Parathyroid adenoma (tissue), 2 donors: ENCODE measurements at regions not wholly inside any gene's neighbourhood (a gene's known extent, or its start where the extent isn't known, plus 50 kb on each side); places are given as distances from the start of the nearest gene placed in this dataset.
"Not testable (repeated sequence)": the region's sequence is repeated elsewhere in the genome, so short reads cannot be mapped to it uniquely, and the experiment has no call there.

ENCODE experiments used
- H2AFZ ChIP-seq: fragments of 300-600 bp; sonication (generic); one replicate; pipeline ENCODE4 v1.7.0; 2017; ENCODE audit warnings: antibody characterized with exemption, mild to moderate bottlenecking
- H3K27ac ChIP-seq: fragments of 300-600 bp; sonication (generic); one replicate; pipeline ENCODE4 v1.7.0; 2017
- H3K27me3 ChIP-seq: fragments of 300-600 bp; sonication (generic); one replicate; pipeline ENCODE4 v1.7.0; 2017; ENCODE audit warnings: low read length; ENCODE audit not compliant: control insufficient read depth, insufficient read depth
- H3K36me3 ChIP-seq: fragments of 300-600 bp; sonication (generic); one replicate; pipeline ENCODE4 v1.7.0; 2017; ENCODE audit warnings: low read length; ENCODE audit not compliant: control insufficient read depth, insufficient read depth
- H3K4me1 ChIP-seq: fragments of 300-600 bp; sonication (generic); one replicate; pipeline ENCODE4 v1.7.0; 2017; ENCODE audit warnings: control low read depth
- H3K4me2 ChIP-seq: fragments of 300-600 bp; sonication (generic); one replicate; pipeline ENCODE4 v1.7.0; 2017; ENCODE audit warnings: low read length
- H3K4me3 ChIP-seq: fragments of 300-600 bp; sonication (generic); one replicate; pipeline ENCODE4 v1.7.0; 2017; ENCODE audit warnings: low read depth, low read length
- H3K79me2 ChIP-seq: fragments of 300-600 bp; sonication (generic); one replicate; pipeline ENCODE4 v1.7.0; 2017; ENCODE audit warnings: control low read depth
- H3K9ac ChIP-seq: fragments of 300-600 bp; sonication (generic); one replicate; pipeline ENCODE4 v1.7.0; 2017; ENCODE audit warnings: mild to moderate bottlenecking
- H3K9me3 ChIP-seq: fragments of 300-600 bp; sonication (generic); one replicate; pipeline ENCODE4 v1.7.0; 2017; ENCODE audit warnings: low read length; ENCODE audit not compliant: control insufficient read depth
- TF ChIP-seq, protein P1 (sequence below): fragments of 300-600 bp; sonication (generic); IDR thresholded peaks from one replicate; pipeline ENCODE4 v1.7.0; 2017; ENCODE audit warnings: antibody characterized with exemption, mild to moderate bottlenecking
- donor health status: primary hyperparathyroidism.

DNA sequence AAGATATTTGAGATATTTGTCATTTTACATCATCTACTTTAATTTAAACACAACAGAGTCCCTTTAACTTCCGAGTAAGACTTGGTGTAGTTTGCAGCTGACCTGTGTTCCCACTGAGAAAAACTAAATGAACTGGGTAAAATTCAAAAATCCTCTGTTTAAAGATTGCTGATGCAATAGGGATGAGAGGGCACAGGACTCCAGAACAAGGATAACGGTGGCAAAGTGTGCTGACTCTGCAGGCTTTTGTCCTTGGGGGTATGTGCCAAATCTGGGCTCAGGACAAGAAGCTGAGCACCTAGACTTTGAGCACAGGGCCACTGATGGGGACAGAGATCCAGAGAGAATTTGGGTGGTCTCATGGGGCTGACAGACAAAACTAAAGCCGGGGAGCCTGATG lies 156.8 kb downstream of the CCDC71L start:
- H3K36me3 ChIP-seq, result no peaks in the 10 kb centered on the region
- no peak overlapping the region for H3K9ac ChIP-seq
- H3K79me2 ChIP-seq, result no peaks in the 10 kb centered on the region
- H3K4me3 ChIP-seq, result no peak overlapping the region
- no peaks in the 10 kb centered on the region for H3K4me1 ChIP-seq
- no peaks in the 10 kb centered on the region for H3K9me3 ChIP-seq
- TF ChIP-seq, protein P1, sequence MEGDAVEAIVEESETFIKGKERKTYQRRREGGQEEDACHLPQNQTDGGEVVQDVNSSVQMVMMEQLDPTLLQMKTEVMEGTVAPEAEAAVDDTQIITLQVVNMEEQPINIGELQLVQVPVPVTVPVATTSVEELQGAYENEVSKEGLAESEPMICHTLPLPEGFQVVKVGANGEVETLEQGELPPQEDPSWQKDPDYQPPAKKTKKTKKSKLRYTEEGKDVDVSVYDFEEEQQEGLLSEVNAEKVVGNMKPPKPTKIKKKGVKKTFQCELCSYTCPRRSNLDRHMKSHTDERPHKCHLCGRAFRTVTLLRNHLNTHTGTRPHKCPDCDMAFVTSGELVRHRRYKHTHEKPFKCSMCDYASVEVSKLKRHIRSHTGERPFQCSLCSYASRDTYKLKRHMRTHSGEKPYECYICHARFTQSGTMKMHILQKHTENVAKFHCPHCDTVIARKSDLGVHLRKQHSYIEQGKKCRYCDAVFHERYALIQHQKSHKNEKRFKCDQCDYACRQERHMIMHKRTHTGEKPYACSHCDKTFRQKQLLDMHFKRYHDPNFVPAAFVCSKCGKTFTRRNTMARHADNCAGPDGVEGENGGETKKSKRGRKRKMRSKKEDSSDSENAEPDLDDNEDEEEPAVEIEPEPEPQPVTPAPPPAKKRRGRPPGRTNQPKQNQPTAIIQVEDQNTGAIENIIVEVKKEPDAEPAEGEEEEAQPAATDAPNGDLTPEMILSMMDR, result no peak
- H2AFZ ChIP-seq, result no peak overlapping the region
- H3K27me3 ChIP-seq, result no peaks in the 10 kb centered on the region
- no peak overlapping the region for H3K4me2 ChIP-seq
- no peak overlapping the region for H3K27ac ChIP-seq

DNA sequence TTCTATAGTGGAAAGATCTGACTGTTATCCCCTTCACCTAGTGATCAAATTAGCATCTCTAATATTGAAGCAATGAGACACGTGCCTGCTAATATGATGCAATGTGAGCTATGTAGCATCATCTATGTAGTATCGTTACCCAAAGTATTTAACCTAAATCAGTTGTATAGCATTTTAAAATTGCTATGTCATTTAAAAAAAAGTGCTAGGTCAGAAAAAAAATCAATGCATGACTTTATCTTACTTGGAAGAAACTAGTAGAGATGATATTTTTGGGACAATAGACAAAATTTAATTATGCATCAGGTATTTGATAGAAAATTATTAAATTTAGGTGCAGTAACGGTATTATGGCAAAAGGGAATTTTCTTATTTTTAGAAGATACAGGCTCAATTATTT lies 157.3 kb downstream of the CCDC71L start:
- no peaks in the 10 kb centered on the region for H3K79me2 ChIP-seq

DNA sequence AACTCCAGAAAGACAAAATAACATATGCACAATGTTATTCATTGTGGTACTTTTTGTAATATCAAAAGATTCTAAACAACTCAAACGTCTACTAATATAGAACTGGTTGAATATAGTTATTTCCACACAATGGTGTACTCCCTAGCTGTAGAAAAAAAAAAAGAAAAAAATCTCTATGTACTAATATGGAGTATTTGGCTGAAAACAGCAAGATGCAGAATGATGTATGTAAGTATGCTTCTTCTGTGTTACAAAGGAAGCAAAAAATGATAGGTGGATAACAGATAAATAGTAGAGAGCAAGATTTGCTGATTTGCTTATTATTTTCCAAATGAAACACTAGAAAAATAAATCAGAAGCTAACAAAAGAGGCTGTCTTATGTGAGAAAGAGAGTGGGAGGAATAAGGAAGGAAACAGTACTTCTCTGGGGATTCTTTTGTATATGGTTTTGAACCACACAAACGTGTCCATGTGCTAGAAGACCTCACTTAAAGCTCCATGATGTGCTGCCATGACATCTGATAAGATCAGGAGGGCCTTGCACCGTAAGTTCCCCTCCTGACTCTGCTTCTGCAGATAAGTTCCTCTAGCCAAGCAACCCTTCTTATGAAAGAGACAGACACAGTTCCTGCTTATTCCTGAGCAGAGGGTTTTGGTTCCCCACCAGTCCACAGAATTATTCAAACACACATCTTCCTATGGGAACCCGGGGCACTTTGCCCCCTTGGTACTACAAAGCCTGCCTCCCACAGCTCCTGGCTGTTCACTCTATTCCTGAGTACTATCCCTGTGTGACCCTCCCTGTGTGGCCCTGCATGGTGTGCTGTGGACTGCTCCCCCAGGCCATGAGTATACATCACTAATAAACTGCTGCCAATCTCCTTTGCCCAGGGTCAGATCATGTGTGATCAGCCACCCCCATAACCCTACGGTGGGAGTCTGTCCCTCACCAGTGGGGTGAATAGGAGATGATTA lies 159.1 kb downstream of the CCDC71L start:
- Histone ChIP-seq H3K4me3 (no peak overlapping the region), H3K9ac (no peak overlapping the region), H3K27ac (no peak overlapping the region), H2AFZ (no peak overlapping the region), H3K9me3 (no peaks in the 10 kb centered on the region), H3K36me3 (no peaks in the 10 kb centered on the region), H3K27me3 (no peaks in the 10 kb centered on the region), H3K4me2 (no peak overlapping the region), H3K79me2 (no peaks in the 10 kb centered on the region), H3K4me1 (no peaks in the 10 kb centered on the region)
- TF ChIP-seq, protein P1, result no peak

More for the DNA sequence above, 157.3 kb downstream of the CCDC71L start:
- H3K9ac ChIP-seq, result no peak overlapping the region
- H3K9me3 ChIP-seq, result no peaks in the 10 kb centered on the region
- no peaks in the 10 kb centered on the region for H3K36me3 ChIP-seq
- H3K4me1 ChIP-seq, result no peaks in the 10 kb centered on the region
- no peak overlapping the region for H3K4me2 ChIP-seq
- H2AFZ ChIP-seq, result no peak overlapping the region
- no peak overlapping the region for H3K27ac ChIP-seq
- no peak overlapping the region for H3K4me3 ChIP-seq
- TF ChIP-seq, protein P1, result no peak
- no peaks in the 10 kb centered on the region for H3K27me3 ChIP-seq

DNA sequence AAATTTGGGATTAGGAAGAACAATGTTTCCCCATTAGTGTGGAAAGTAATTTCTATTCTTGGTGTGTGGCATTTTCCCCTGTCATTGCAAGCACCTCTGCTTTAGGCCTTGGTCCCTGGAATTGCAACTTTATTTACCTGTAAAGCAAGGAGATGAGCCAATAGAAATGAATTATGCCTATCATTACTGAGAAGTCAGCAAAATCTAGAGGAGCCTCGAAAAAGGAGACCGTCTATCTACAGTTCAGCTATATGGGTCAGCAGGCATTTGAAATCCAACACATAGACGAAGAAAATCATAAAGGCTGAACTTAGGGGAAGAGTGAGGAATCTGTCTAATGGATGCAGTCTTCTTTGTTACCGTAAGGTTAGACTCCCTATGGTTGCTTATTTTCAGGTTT lies 161.1 kb downstream of the CCDC71L start:
- H3K4me3 ChIP-seq, result no peak overlapping the region
- no peaks in the 10 kb centered on the region for H3K4me1 ChIP-seq
- H2AFZ ChIP-seq, result no peak overlapping the region
- TF ChIP-seq, protein P1, result no peak
- H3K27me3 ChIP-seq, result no peaks in the 10 kb centered on the region
- no peak overlapping the region for H3K27ac ChIP-seq
- H3K9ac ChIP-seq, result no peak overlapping the region
- no peaks in the 10 kb centered on the region for H3K9me3 ChIP-seq
- no peaks in the 10 kb centered on the region for H3K79me2 ChIP-seq
- no peaks in the 10 kb centered on the region for H3K36me3 ChIP-seq
- H3K4me2 ChIP-seq, result no peak overlapping the region

DNA sequence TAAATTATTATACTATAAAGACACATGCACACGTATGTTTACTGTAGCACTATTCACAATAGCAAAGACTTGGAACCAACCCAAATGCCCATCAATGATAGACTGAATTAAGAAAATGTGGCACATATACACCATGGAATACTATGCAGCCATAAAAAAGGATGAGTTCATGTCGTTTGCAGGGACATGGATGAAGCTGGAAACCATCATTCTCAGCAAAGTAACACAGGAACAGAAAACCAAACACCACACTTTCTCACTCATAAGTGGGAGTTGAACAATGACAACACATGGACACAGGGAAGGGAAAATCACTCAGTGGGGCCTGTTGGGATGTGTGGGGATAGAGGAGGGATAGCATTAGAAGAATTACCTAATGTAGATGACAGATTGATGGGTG lies 163.0 kb downstream of the CCDC71L start:
- H3K9me3 ChIP-seq, H3K9ac ChIP-seq, H2AFZ ChIP-seq, H3K36me3 ChIP-seq, H3K27ac ChIP-seq, H3K4me3 ChIP-seq, H3K4me2 ChIP-seq, H3K4me1 ChIP-seq, H3K79me2 ChIP-seq, H3K27me3 ChIP-seq: not testable (repeated sequence)
